ENCODE measurements at regions not wholly inside any gene's neighbourhood (a gene's known extent, or its start where the extent isn't known, plus 50 kb on each side); places are given as distances from the start of the nearest gene placed in this dataset.

GRCh38 chr20:24830649-24831048 lies 118.4 kb upstream of the CST7 start:
- Histone ChIP-seq H3K4me3 (ENCODE audit: low read length) (no peak overlapping the region), H3K36me3 (ENCODE audit: control insufficient read depth, insufficient read depth, low read length) (no peaks in the 10 kb centered on the region), H3K4me1 (ENCODE audit: control insufficient read depth, insufficient read depth, low read length) (no peaks in the 10 kb centered on the region), H3K27me3 (ENCODE audit: control insufficient read depth, insufficient read depth, low read length) (no peaks in the 10 kb centered on the region), H3K9me3 (ENCODE audit: control insufficient read depth, insufficient read depth, low read length) (no peaks in the 10 kb centered on the region), H3K27ac (ENCODE audit: low read length) (no peak overlapping the region)
- Mint-ChIP-seq H3K27ac (no peak overlapping the region), H3K27me3 (ENCODE audit: low read depth in 2 of 2) (no peaks in the 10 kb centered on the region), H3K4me3 (no peak overlapping the region), H3K9me3 (no peaks in the 10 kb centered on the region), H3K36me3 (no peaks in the 10 kb centered on the region), H3K4me1 (no peaks in the 10 kb centered on the region)
- intact Hi-C loops (cut with micrococcal nuclease): no loop called here
- ATAC-seq: no peak
- no peak for TF ChIP-seq CTCF (IDR thresholded peaks at IDR 0.05)
- WGBS (ENCODE audit: insufficient coverage): 86% methylated on average over 3 of the region's 3 CpGs
- no peak for DNase-seq

- TF ChIP-seq CTCF (IDR thresholded peaks at IDR 0.05): no peak
- no peaks in the 10 kb centered on the region for H3K36me3 ChIP-seq (ENCODE audit: control insufficient read depth, insufficient read depth, low read length)
- no peak for DNase-seq
- H3K4me1 Mint-ChIP-seq: no peaks in the 10 kb centered on the region
- H3K4me1 ChIP-seq (ENCODE audit: control insufficient read depth, insufficient read depth, low read length): no peaks in the 10 kb centered on the region
- H3K4me3 ChIP-seq (ENCODE audit: low read length): no peak overlapping the region
- no peak overlapping the region for H3K4me3 Mint-ChIP-seq
- H3K9me3 ChIP-seq (ENCODE audit: control insufficient read depth, insufficient read depth, low read length): no peaks in the 10 kb centered on the region
- no peak overlapping the region for H3K27ac Mint-ChIP-seq
- intact Hi-C loops (cut with micrococcal nuclease): no loop called here
- WGBS (ENCODE audit: insufficient coverage): 93% methylated on average over 1 of the region's 1 CpG
- no peaks in the 10 kb centered on the region for H3K9me3 Mint-ChIP-seq
- no peak for ATAC-seq
- H3K36me3 Mint-ChIP-seq: no peaks in the 10 kb centered on the region
- H3K27me3 ChIP-seq (ENCODE audit: control insufficient read depth, insufficient read depth, low read length): no peaks in the 10 kb centered on the region
- no peaks in the 10 kb centered on the region for H3K27me3 Mint-ChIP-seq (ENCODE audit: low read depth in 2 of 2)
- H3K27ac ChIP-seq (ENCODE audit: low read length): no peak overlapping the region
These were observed 117.8 kb upstream of the CST7 start for GRCh38 chr20:24831232-24831631.

GRCh38 chr20:24832518-24832917 lies 116.6 kb upstream of the CST7 start:
- DNase-seq (no peak), ATAC-seq (no peak)
- Mint-ChIP-seq H3K27ac (no peak overlapping the region), H3K4me1 (no peaks in the 10 kb centered on the region), H3K4me3 (no peak overlapping the region), H3K36me3 (no peaks in the 10 kb centered on the region), H3K9me3 (no peaks in the 10 kb centered on the region), H3K27me3 (ENCODE audit: low read depth in 2 of 2) (no peaks in the 10 kb centered on the region)
- no peak for TF ChIP-seq CTCF (IDR thresholded peaks at IDR 0.05)
- H3K27ac ChIP-seq (ENCODE audit: low read length): no peak overlapping the region
- WGBS (ENCODE audit: insufficient coverage): 88% methylated on average over 6 of the region's 6 CpGs
- H3K4me1 ChIP-seq (ENCODE audit: control insufficient read depth, insufficient read depth, low read length): no peaks in the 10 kb centered on the region
- intact Hi-C loops (cut with micrococcal nuclease): no loop called here
- H3K4me3 ChIP-seq (ENCODE audit: low read length): no peak overlapping the region
- H3K9me3 ChIP-seq (ENCODE audit: control insufficient read depth, insufficient read depth, low read length): no peaks in the 10 kb centered on the region
- H3K36me3 ChIP-seq (ENCODE audit: control insufficient read depth, insufficient read depth, low read length): no peaks in the 10 kb centered on the region
- no peaks in the 10 kb centered on the region for H3K27me3 ChIP-seq (ENCODE audit: control insufficient read depth, insufficient read depth, low read length)

- no peak overlapping the region for H3K4me3 ChIP-seq (ENCODE audit: low read length)
- H3K4me1 ChIP-seq (ENCODE audit: control insufficient read depth, insufficient read depth, low read length): no peaks in the 10 kb centered on the region
- Mint-ChIP-seq H3K9me3 (no peaks in the 10 kb centered on the region), H3K36me3 (no peaks in the 10 kb centered on the region), H3K4me1 (no peaks in the 10 kb centered on the region), H3K4me3 (no peak overlapping the region), H3K27me3 (ENCODE audit: low read depth in 2 of 2) (no peaks in the 10 kb centered on the region), H3K27ac (no peak overlapping the region)
- ATAC-seq (no peak), DNase-seq (no peak)
- no peaks in the 10 kb centered on the region for H3K36me3 ChIP-seq (ENCODE audit: control insufficient read depth, insufficient read depth, low read length)
- H3K27ac ChIP-seq (ENCODE audit: low read length): no peak overlapping the region
- no peak for TF ChIP-seq CTCF (IDR thresholded peaks at IDR 0.05)
- no peaks in the 10 kb centered on the region for H3K9me3 ChIP-seq (ENCODE audit: control insufficient read depth, insufficient read depth, low read length)
- intact Hi-C loops (cut with micrococcal nuclease): no loop called here
- WGBS (ENCODE audit: insufficient coverage): 88% methylated on average over 6 of the region's 6 CpGs
- no peaks in the 10 kb centered on the region for H3K27me3 ChIP-seq (ENCODE audit: control insufficient read depth, insufficient read depth, low read length)
These were observed 115.5 kb upstream of the CST7 start for GRCh38 chr20:24833592-24833991.
